ENCODE measurements at regions not wholly inside any gene's neighbourhood (a gene's known extent, or its start where the extent isn't known, plus 50 kb on each side); places are given as distances from the start of the nearest gene placed in this dataset.
A peak's percentile ranks its signal among the peaks of the same experiment; 100 is the strongest.

GRCh38 chr12:27896419-27896990 lies 76.0 kb downstream of the PTHLH start:
- no peaks in the 10 kb centered on the region for H3K9me3 ChIP-seq (replicated peaks; ENCODE audit: control insufficient read depth, low read depth, low read length)
- H3K27ac ChIP-seq (ENCODE audit: low read length) = no peak overlapping the region
- no peaks in the 10 kb centered on the region for H3K4me1 ChIP-seq (ENCODE audit: control insufficient read depth, insufficient read depth, low read length)
- no peaks in the 10 kb centered on the region for H3K36me3 ChIP-seq (ENCODE audit: control insufficient read depth, insufficient read depth, low read length)
- no CpG with 5 or more reads among the region's 3 CpGs for WGBS (ENCODE audit: insufficient coverage)
- H3K27me3 ChIP-seq (ENCODE audit: control insufficient read depth, insufficient read depth, low read length) = no peaks in the 10 kb centered on the region
- H3K4me3 ChIP-seq (ENCODE audit: low read length) = no peak overlapping the region
- no peak for DNase-seq

DNA sequence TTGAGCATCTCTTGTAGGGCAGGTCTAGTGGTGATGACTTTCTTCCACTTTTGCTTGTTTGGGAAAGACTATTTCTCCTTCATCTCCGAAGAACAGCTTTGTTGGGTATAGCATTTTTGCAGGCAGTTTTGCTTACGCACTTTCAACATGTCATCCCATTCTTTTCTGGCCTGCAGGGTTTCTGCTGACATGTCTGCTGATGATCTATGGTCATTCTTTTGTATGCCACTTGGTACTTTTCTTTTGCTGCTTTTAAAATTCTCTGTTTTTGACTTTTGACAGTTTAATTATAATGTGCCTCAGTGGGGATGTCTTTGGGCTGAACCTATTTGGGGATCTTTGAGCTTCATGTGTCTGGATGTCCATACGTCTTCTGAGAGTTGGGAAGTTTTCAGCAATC lies 78.2 kb downstream of the PTHLH start:
- no peak overlapping the region for H3K27ac ChIP-seq (ENCODE audit: low read length)
- no peaks in the 10 kb centered on the region for H3K9me3 ChIP-seq (replicated peaks; ENCODE audit: control insufficient read depth, low read depth, low read length)
- WGBS (ENCODE audit: insufficient coverage) = no CpG with 5 or more reads among the region's 3 CpGs
- H3K27me3 ChIP-seq (ENCODE audit: control insufficient read depth, insufficient read depth, low read length) = no peaks in the 10 kb centered on the region
- H3K4me1 ChIP-seq (ENCODE audit: control insufficient read depth, insufficient read depth, low read length) = no peaks in the 10 kb centered on the region
- no peaks in the 10 kb centered on the region for H3K36me3 ChIP-seq (ENCODE audit: control insufficient read depth, insufficient read depth, low read length)
- H3K4me3 ChIP-seq (ENCODE audit: low read length) = no peak overlapping the region
- no peak for DNase-seq

DNA sequence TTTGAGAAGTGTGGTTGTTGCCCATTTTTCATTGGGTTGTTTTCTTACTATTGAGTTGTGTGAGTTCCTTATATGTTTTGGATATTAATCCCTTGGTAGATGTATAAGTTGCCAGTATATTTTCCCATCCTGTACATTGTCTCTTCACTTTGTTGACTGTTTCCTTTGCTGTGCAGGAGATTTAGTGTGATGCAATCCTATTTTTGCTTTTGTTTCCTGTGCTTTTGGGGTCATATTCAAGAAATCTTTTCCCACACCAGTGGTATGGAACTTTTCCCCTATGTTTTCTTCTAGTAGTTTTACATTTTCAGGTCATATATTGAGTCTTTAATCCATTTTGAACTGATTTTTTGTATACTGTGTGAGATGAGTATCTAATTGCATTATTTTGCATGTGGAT lies 92.8 kb downstream of the PTHLH start:
- Histone ChIP-seq H3K9me3 (replicated peaks; ENCODE audit: control insufficient read depth, low read depth, low read length) (no peaks in the 10 kb centered on the region), H3K27ac (ENCODE audit: low read length) (no peak overlapping the region), H3K36me3 (ENCODE audit: control insufficient read depth, insufficient read depth, low read length) (no peaks in the 10 kb centered on the region), H3K4me3 (ENCODE audit: low read length) (no peak overlapping the region), H3K4me1 (ENCODE audit: control insufficient read depth, insufficient read depth, low read length) (no peaks in the 10 kb centered on the region), H3K27me3 (ENCODE audit: control insufficient read depth, insufficient read depth, low read length) (no peaks in the 10 kb centered on the region)
- no peak for DNase-seq

- Histone ChIP-seq H3K27ac (ENCODE audit: low read length) (no peak overlapping the region), H3K27me3 (ENCODE audit: control insufficient read depth, insufficient read depth, low read length) (no peaks in the 10 kb centered on the region), H3K36me3 (ENCODE audit: control insufficient read depth, insufficient read depth, low read length) (no peaks in the 10 kb centered on the region), H3K9me3 (replicated peaks; ENCODE audit: control insufficient read depth, low read depth, low read length) (no peaks in the 10 kb centered on the region), H3K4me3 (ENCODE audit: low read length) (no peak overlapping the region), H3K4me1 (ENCODE audit: control insufficient read depth, insufficient read depth, low read length) (no peaks in the 10 kb centered on the region)
- no CpG with 5 or more reads among the region's 2 CpGs for WGBS (ENCODE audit: insufficient coverage)
- no peak for DNase-seq
These were observed 95.6 kb upstream of the MANSC4 start for GRCh38 chr12:27875677-27876076.

DNA sequence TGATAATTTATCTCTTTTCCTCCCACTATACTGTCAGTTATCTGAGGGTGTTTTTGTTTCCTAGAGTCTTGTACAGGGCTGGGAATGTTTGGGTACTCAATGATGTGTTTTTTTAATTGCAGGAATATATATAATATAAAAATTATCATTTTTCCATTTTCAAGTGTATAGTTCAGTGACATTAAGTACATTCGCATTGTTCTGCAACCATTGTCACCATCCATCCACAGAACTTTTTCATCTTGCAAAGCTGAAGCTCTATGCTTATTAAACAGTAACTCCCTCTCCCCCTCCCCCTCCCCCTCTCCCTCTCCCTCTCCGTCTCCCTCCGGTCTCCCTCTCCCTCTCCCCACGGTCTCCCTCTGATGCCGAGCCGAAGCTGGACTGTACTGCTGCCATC lies 93.0 kb upstream of the MANSC4 start:
- no peak for DNase-seq
- Histone ChIP-seq H3K27ac (ENCODE audit: low read length) (no peak overlapping the region), H3K4me1 (ENCODE audit: control insufficient read depth, insufficient read depth, low read length) (peaks cover 2% of the 10 kb centered on the region), H3K4me3 (ENCODE audit: low read length) (no peak overlapping the region), H3K36me3 (ENCODE audit: control insufficient read depth, insufficient read depth, low read length) (no peaks in the 10 kb centered on the region), H3K27me3 (ENCODE audit: control insufficient read depth, insufficient read depth, low read length) (no peaks in the 10 kb centered on the region), H3K9me3 (replicated peaks; ENCODE audit: control insufficient read depth, low read depth, low read length) (no peaks in the 10 kb centered on the region)
- 80% methylated on average over 1 of the region's 6 CpGs for WGBS (ENCODE audit: insufficient coverage)

GRCh38 chr12:27871946-27872345 lies 91.9 kb upstream of the MANSC4 start:
- H3K27ac ChIP-seq (ENCODE audit: low read length) = no peak overlapping the region
- no peaks in the 10 kb centered on the region for H3K36me3 ChIP-seq (ENCODE audit: control insufficient read depth, insufficient read depth, low read length)
- H3K4me1 ChIP-seq (ENCODE audit: control insufficient read depth, insufficient read depth, low read length) = peaks cover 3% of the 10 kb centered on the region
- H3K4me3 ChIP-seq (ENCODE audit: low read length) = no peak overlapping the region
- no peak for DNase-seq
- no CpG with 5 or more reads among the region's 3 CpGs for WGBS (ENCODE audit: insufficient coverage)
- H3K27me3 ChIP-seq (ENCODE audit: control insufficient read depth, insufficient read depth, low read length) = no peaks in the 10 kb centered on the region
- no peaks in the 10 kb centered on the region for H3K9me3 ChIP-seq (replicated peaks; ENCODE audit: control insufficient read depth, low read depth, low read length)

- no peaks in the 10 kb centered on the region for H3K9me3 ChIP-seq (replicated peaks; ENCODE audit: control insufficient read depth, low read depth, low read length)
- H3K36me3 ChIP-seq (ENCODE audit: control insufficient read depth, insufficient read depth, low read length) = no peaks in the 10 kb centered on the region
- no peak overlapping the region for H3K4me3 ChIP-seq (ENCODE audit: low read length)
- DNase-seq = no peak
- no peaks in the 10 kb centered on the region for H3K27me3 ChIP-seq (ENCODE audit: control insufficient read depth, insufficient read depth, low read length)
- H3K4me1 ChIP-seq (ENCODE audit: control insufficient read depth, insufficient read depth, low read length) = peaks cover 7% of the 10 kb centered on the region
- no CpG with 5 or more reads among the region's 4 CpGs for WGBS (ENCODE audit: insufficient coverage)
- no peak overlapping the region for H3K27ac ChIP-seq (ENCODE audit: low read length)
These were observed 90.9 kb upstream of the MANSC4 start for GRCh38 chr12:27870939-27871338.

DNA sequence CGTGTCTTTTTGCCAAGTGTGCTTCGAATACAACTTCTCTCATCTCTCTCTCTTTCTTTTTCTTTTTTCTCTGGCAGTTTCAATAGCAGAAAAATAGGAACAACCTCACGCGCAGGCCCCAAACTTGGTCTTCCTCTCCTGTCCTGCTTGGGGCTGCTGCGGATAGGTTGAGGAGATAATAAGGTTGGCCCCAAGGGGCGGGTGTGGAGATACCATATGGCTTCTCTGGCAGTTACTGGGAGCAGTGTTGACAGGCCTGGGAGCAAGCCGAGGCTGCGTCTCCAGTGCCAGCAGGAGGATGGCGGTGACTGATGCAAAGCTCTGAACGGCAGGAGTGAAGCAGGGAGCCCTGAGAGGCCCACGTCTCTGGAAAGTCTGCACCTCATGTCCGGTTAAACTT lies 89.5 kb upstream of the MANSC4 start:
- no peaks in the 10 kb centered on the region for H3K36me3 ChIP-seq (ENCODE audit: control insufficient read depth, insufficient read depth, low read length)
- H3K9me3 ChIP-seq (replicated peaks; ENCODE audit: control insufficient read depth, low read depth, low read length) = no peaks in the 10 kb centered on the region
- DNase-seq = peak; percentile 31
- no peak overlapping the region for H3K27ac ChIP-seq (ENCODE audit: low read length)
- H3K4me3 ChIP-seq (ENCODE audit: low read length) = no peak overlapping the region
- H3K27me3 ChIP-seq (ENCODE audit: control insufficient read depth, insufficient read depth, low read length) = no peaks in the 10 kb centered on the region
- peaks cover 7% of the 10 kb centered on the region for H3K4me1 ChIP-seq (ENCODE audit: control insufficient read depth, insufficient read depth, low read length)
- WGBS (ENCODE audit: insufficient coverage) = 55% methylated on average over 8 of the region's 12 CpGs

DNA sequence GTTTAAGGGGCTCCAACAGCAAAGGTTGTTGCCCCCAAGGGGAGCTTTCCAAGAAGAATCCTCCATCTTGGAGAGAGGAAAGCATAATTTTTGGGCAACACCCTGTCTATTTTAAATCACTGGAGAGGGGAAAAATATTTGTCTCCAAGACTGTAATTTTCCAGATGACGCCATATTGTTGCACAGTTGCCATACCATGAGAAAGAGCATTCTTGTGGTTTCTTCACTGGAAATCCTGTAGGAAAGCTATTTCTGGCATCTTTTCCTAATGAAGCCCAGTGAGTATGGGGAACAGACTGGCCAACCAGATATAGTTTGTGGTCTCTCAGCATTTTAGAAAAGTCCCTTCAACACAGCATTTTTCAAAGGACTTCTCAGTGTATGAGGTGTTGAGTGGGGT lies 88.1 kb upstream of the MANSC4 start:
- 60% methylated on average over 1 of the region's 1 CpG for WGBS (ENCODE audit: insufficient coverage)
- DNase-seq = peak; percentile 82
- no peaks in the 10 kb centered on the region for H3K9me3 ChIP-seq (replicated peaks; ENCODE audit: control insufficient read depth, low read depth, low read length)
- H3K36me3 ChIP-seq (ENCODE audit: control insufficient read depth, insufficient read depth, low read length) = no peaks in the 10 kb centered on the region
- H3K27me3 ChIP-seq (ENCODE audit: control insufficient read depth, insufficient read depth, low read length) = no peaks in the 10 kb centered on the region
- no peak overlapping the region for H3K27ac ChIP-seq (ENCODE audit: low read length)
- no peak overlapping the region for H3K4me3 ChIP-seq (ENCODE audit: low read length)
- H3K4me1 ChIP-seq (ENCODE audit: control insufficient read depth, insufficient read depth, low read length) = peaks cover 7% of the 10 kb centered on the region

GRCh38 chr12:27866373-27867101 lies 86.5 kb upstream of the MANSC4 start:
- H3K4me3 ChIP-seq (ENCODE audit: low read length) = no peak overlapping the region
- H3K9me3 ChIP-seq (replicated peaks; ENCODE audit: control insufficient read depth, low read depth, low read length) = no peaks in the 10 kb centered on the region
- 67% methylated on average over 7 of the region's 11 CpGs for WGBS (ENCODE audit: insufficient coverage)
- no peaks in the 10 kb centered on the region for H3K27me3 ChIP-seq (ENCODE audit: control insufficient read depth, insufficient read depth, low read length)
- no peaks in the 10 kb centered on the region for H3K36me3 ChIP-seq (ENCODE audit: control insufficient read depth, insufficient read depth, low read length)
- peaks cover 17% of the 10 kb centered on the region for H3K4me1 ChIP-seq (ENCODE audit: control insufficient read depth, insufficient read depth, low read length)
- peak; percentile 52 for DNase-seq
- no peak overlapping the region for H3K27ac ChIP-seq (ENCODE audit: low read length)

GRCh38 chr12:27865421-27865820 lies 85.4 kb upstream of the MANSC4 start:
- DNase-seq = no peak
- Histone ChIP-seq H3K36me3 (ENCODE audit: control insufficient read depth, insufficient read depth, low read length) (no peaks in the 10 kb centered on the region), H3K9me3 (replicated peaks; ENCODE audit: control insufficient read depth, low read depth, low read length) (no peaks in the 10 kb centered on the region), H3K27me3 (ENCODE audit: control insufficient read depth, insufficient read depth, low read length) (no peaks in the 10 kb centered on the region), H3K27ac (ENCODE audit: low read length) (no peak overlapping the region), H3K4me1 (ENCODE audit: control insufficient read depth, insufficient read depth, low read length) (peaks cover 20% of the 10 kb centered on the region), H3K4me3 (ENCODE audit: low read length) (no peak overlapping the region)
- no CpG with 5 or more reads among the region's 3 CpGs for WGBS (ENCODE audit: insufficient coverage)
